ENCODE measurements at regions not wholly inside any gene's neighbourhood (a gene's known extent, or its start where the extent isn't known, plus 50 kb on each side); places are given as distances from the start of the nearest gene placed in this dataset.

DNA sequence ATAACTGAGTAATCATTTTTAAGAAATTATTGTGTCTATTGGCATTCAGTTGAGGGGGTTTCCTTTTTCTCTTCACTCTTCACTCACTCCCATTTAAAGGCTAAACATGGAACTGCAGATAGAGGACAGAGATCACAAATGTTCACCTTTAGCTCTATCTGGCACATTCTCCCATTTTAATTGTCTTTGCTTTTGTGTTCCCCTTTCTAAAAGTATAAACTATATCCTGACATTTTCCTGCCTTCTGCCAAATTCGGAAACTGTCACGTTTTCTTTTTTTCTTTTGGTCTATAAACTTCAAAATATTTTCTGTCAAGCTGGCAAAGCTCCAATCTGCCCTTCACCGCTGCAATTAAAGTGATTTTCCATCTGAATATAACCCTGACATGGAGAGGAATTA is 219.8 kb upstream of the CDKN3 start (continued):
- TF ChIP-seq, protein P1, sequence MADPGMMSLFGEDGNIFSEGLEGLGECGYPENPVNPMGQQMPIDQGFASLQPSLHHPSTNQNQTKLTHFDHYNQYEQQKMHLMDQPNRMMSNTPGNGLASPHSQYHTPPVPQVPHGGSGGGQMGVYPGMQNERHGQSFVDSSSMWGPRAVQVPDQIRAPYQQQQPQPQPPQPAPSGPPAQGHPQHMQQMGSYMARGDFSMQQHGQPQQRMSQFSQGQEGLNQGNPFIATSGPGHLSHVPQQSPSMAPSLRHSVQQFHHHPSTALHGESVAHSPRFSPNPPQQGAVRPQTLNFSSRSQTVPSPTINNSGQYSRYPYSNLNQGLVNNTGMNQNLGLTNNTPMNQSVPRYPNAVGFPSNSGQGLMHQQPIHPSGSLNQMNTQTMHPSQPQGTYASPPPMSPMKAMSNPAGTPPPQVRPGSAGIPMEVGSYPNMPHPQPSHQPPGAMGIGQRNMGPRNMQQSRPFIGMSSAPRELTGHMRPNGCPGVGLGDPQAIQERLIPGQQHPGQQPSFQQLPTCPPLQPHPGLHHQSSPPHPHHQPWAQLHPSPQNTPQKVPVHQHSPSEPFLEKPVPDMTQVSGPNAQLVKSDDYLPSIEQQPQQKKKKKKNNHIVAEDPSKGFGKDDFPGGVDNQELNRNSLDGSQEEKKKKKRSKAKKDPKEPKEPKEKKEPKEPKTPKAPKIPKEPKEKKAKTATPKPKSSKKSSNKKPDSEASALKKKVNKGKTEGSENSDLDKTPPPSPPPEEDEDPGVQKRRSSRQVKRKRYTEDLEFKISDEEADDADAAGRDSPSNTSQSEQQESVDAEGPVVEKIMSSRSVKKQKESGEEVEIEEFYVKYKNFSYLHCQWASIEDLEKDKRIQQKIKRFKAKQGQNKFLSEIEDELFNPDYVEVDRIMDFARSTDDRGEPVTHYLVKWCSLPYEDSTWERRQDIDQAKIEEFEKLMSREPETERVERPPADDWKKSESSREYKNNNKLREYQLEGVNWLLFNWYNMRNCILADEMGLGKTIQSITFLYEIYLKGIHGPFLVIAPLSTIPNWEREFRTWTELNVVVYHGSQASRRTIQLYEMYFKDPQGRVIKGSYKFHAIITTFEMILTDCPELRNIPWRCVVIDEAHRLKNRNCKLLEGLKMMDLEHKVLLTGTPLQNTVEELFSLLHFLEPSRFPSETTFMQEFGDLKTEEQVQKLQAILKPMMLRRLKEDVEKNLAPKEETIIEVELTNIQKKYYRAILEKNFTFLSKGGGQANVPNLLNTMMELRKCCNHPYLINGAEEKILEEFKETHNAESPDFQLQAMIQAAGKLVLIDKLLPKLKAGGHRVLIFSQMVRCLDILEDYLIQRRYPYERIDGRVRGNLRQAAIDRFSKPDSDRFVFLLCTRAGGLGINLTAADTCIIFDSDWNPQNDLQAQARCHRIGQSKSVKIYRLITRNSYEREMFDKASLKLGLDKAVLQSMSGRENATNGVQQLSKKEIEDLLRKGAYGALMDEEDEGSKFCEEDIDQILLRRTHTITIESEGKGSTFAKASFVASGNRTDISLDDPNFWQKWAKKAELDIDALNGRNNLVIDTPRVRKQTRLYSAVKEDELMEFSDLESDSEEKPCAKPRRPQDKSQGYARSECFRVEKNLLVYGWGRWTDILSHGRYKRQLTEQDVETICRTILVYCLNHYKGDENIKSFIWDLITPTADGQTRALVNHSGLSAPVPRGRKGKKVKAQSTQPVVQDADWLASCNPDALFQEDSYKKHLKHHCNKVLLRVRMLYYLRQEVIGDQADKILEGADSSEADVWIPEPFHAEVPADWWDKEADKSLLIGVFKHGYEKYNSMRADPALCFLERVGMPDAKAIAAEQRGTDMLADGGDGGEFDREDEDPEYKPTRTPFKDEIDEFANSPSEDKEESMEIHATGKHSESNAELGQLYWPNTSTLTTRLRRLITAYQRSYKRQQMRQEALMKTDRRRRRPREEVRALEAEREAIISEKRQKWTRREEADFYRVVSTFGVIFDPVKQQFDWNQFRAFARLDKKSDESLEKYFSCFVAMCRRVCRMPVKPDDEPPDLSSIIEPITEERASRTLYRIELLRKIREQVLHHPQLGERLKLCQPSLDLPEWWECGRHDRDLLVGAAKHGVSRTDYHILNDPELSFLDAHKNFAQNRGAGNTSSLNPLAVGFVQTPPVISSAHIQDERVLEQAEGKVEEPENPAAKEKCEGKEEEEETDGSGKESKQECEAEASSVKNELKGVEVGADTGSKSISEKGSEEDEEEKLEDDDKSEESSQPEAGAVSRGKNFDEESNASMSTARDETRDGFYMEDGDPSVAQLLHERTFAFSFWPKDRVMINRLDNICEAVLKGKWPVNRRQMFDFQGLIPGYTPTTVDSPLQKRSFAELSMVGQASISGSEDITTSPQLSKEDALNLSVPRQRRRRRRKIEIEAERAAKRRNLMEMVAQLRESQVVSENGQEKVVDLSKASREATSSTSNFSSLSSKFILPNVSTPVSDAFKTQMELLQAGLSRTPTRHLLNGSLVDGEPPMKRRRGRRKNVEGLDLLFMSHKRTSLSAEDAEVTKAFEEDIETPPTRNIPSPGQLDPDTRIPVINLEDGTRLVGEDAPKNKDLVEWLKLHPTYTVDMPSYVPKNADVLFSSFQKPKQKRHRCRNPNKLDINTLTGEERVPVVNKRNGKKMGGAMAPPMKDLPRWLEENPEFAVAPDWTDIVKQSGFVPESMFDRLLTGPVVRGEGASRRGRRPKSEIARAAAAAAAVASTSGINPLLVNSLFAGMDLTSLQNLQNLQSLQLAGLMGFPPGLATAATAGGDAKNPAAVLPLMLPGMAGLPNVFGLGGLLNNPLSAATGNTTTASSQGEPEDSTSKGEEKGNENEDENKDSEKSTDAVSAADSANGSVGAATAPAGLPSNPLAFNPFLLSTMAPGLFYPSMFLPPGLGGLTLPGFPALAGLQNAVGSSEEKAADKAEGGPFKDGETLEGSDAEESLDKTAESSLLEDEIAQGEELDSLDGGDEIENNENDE (IDR thresholded peaks at IDR 0.05; ENCODE audit: insufficient replicate concordance, low read length): no peak
- TF ChIP-seq SIN3A (conservative IDR thresholded peaks at IDR 0.05 in 1 of 2, IDR thresholded peaks at IDR 0.05 in 1 of 2; ENCODE audit: low read depth in 1 of 2, low read length in 2 of 2): no peak
- TF ChIP-seq RAD21 (IDR thresholded peaks at IDR 0.05 in 1 of 2, conservative IDR thresholded peaks at IDR 0.05 in 1 of 2; ENCODE audit: low read depth in 2 of 2, low read length in 2 of 2): no peak
- no peak for TF ChIP-seq JUN (IDR thresholded peaks at IDR 0.05; ENCODE audit: low read depth, low read length)
- no peak for TF ChIP-seq NRF1 (IDR thresholded peaks at IDR 0.05; ENCODE audit: low read depth, low read length)
- no peak for TF ChIP-seq CEBPB (IDR thresholded peaks at IDR 0.05; ENCODE audit: low read depth, low read length)
- TF ChIP-seq PHF8 (conservative IDR thresholded peaks at IDR 0.05; ENCODE audit: low read depth, low read length): no peak
- TF ChIP-seq, protein P2, sequence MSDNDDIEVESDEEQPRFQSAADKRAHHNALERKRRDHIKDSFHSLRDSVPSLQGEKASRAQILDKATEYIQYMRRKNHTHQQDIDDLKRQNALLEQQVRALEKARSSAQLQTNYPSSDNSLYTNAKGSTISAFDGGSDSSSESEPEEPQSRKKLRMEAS (IDR thresholded peaks at IDR 0.05): no peak
- no peak for TF ChIP-seq SP1 (IDR thresholded peaks at IDR 0.05; ENCODE audit: low read depth, low read length)
- no peak for TF ChIP-seq GABPA (IDR thresholded peaks at IDR 0.05; ENCODE audit: borderline replicate concordance, insufficient read depth, low read length)
- TF ChIP-seq GTF2F1 (IDR thresholded peaks at IDR 0.05; ENCODE audit: borderline replicate concordance, low read depth, low read length): no peak
- TF ChIP-seq RBBP5 (IDR thresholded peaks at IDR 0.05; ENCODE audit: borderline replicate concordance, low read depth, low read length): no peak
